ENCODE measurements at regions not wholly inside any gene's neighbourhood (a gene's known extent, or its start where the extent isn't known, plus 50 kb on each side); places are given as distances from the start of the nearest gene placed in this dataset.

GRCh38 chr13:75985132-75985531 lies 349.0 kb downstream of the LMO7 start:
- H3K4me3 ChIP-seq (ENCODE audit: extremely low read depth in 1 of 4, insufficient read depth in 2 of 4, low read depth in 3 of 4, low read length in 4 of 4) = no peak overlapping the region
- no peak overlapping the region for H2BK12ac ChIP-seq (ENCODE audit: low read depth, low read length)
- CTCF ChIA-PET (ENCODE audit: partially characterized antibody) = interaction anchor here (1.0 to 2.1 kb wide), 2 partner anchors 9 to 115 kb away, joined by 3 to 4 read pairs; no protein-coding TSS in a partner anchor
- TF ChIP-seq NRF1 (IDR thresholded peaks at IDR 0.05; ENCODE audit: low read depth, low read length) (no peak), YY1 (IDR thresholded peaks at IDR 0.05; ENCODE audit: low read depth, low read length) (no peak), SIRT6 (IDR thresholded peaks at IDR 0.05; ENCODE audit: low read length) (no peak), BRCA1 (IDR thresholded peaks at IDR 0.05; ENCODE audit: low read depth, low read length) (no peak), RFX5 (IDR thresholded peaks at IDR 0.05; ENCODE audit: borderline replicate concordance, low read depth, low read length) (no peak), RXRA (IDR thresholded peaks at IDR 0.05; ENCODE audit: insufficient read depth, low read depth, low read length) (no peak), ZNF274 (IDR thresholded peaks at IDR 0.05; ENCODE audit: borderline replicate concordance, extremely low read depth, low read length) (no peak), POU5F1 (IDR thresholded peaks at IDR 0.05; ENCODE audit: low read depth, low read length) (no peak), TAF1 (IDR thresholded peaks at IDR 0.05; ENCODE audit: low read depth, low read length) (no peak), HDAC2 (IDR thresholded peaks at IDR 0.05; ENCODE audit: borderline replicate concordance in 1 of 2, low read depth in 2 of 2, low read length in 2 of 2) (no peak), RAD21 (IDR thresholded peaks at IDR 0.05 in 1 of 2, conservative IDR thresholded peaks at IDR 0.05 in 1 of 2; ENCODE audit: low read depth in 2 of 2, low read length in 2 of 2) (no peak), TEAD4 (IDR thresholded peaks at IDR 0.05; ENCODE audit: low read depth, low read length) (no peak), SP1 (IDR thresholded peaks at IDR 0.05; ENCODE audit: low read depth, low read length) (no peak)
- POLR2A ChIA-PET (ENCODE audit: partially characterized antibody) = no interaction called here
- no peaks in the 10 kb centered on the region for H3K36me3 ChIP-seq (ENCODE audit: control insufficient read depth in 2 of 4, insufficient read depth in 4 of 4, low read length in 3 of 4)
- no peak overlapping the region for H3K56ac ChIP-seq (replicated peaks; ENCODE audit: insufficient read length, low read depth, low read length)
- DNase-seq (ENCODE audit: low read depth in 1 of 2, low spot score in 2 of 2) (no peak), FAIRE-seq (no peak)
- H4K5ac ChIP-seq (ENCODE audit: insufficient read length, low read depth, low read length) = no peak overlapping the region
- H3K27me3 ChIP-seq (replicated peaks in 1 of 4; ENCODE audit: control insufficient read depth in 3 of 4, extremely low read depth in 1 of 4, insufficient read depth in 3 of 4, low read length in 3 of 4) = no peaks in the 10 kb centered on the region
- no peak overlapping the region for H2BK120ac ChIP-seq (replicated peaks; ENCODE audit: low read depth, low read length)
- no peak overlapping the region for H3K9ac ChIP-seq (replicated peaks in 1 of 4; ENCODE audit: extremely low read depth in 1 of 4, low read depth in 3 of 4, low read length in 3 of 4)
- no peak overlapping the region for H2BK5ac ChIP-seq (ENCODE audit: low read depth, low read length)
- no peaks in the 10 kb centered on the region for H3K4me1 ChIP-seq (replicated peaks in 1 of 4; ENCODE audit: control insufficient read depth in 3 of 4, insufficient read depth in 4 of 4, low read length in 3 of 4)
- no peak overlapping the region for H3K27ac ChIP-seq (ENCODE audit: low read depth, low read length)
- no peaks in the 10 kb centered on the region for H4K20me1 ChIP-seq (replicated peaks in 1 of 2; ENCODE audit: control insufficient read depth in 1 of 2, insufficient read depth in 2 of 2, low read length in 2 of 2)
- H3K79me1 ChIP-seq (ENCODE audit: low read depth, low read length) = no peaks in the 10 kb centered on the region
- WGBS, 2 experiments (ENCODE audit: extremely low coverage in 1 of 2, insufficient coverage in 1 of 2, insufficient read length in 1 of 2, insufficient replicate concordance in 2 of 2, low coverage in 1 of 2, low lambda C conversion rate in 2 of 2, missing lambda C conversion rate in 1 of 2) = 71% methylated on average over 1 of the region's 1 CpG; no CpG with 5 or more reads in 1 of the 2 experiments
- H4K91ac ChIP-seq (replicated peaks; ENCODE audit: insufficient read length, low read length) = no peak overlapping the region
- no peak overlapping the region for H3K23ac ChIP-seq (ENCODE audit: insufficient read length)
- no peak overlapping the region for H4K8ac ChIP-seq (ENCODE audit: extremely low read depth, insufficient read depth, low read length)
- no peak overlapping the region for H2AK5ac ChIP-seq (ENCODE audit: low read depth, low read length)
- no peaks in the 10 kb centered on the region for H3K9me3 ChIP-seq (ENCODE audit: insufficient read depth in 2 of 2, low read depth in 1 of 2, low read length in 1 of 2)
- no peak overlapping the region for H2BK20ac ChIP-seq (ENCODE audit: low read length)
- H3K4me2 ChIP-seq (ENCODE audit: insufficient read depth in 1 of 2, low read depth in 2 of 2, low read length in 2 of 2) = no peak overlapping the region
- H3K14ac ChIP-seq (ENCODE audit: insufficient read length) = no peak overlapping the region
- H2AFZ ChIP-seq (ENCODE audit: low read length) = no peak overlapping the region
- H3K4ac ChIP-seq (replicated peaks; ENCODE audit: insufficient read length, low read depth, low read length) = no peak overlapping the region
- H2BK15ac ChIP-seq (ENCODE audit: low read length) = no peak overlapping the region
- no peak overlapping the region for H3K18ac ChIP-seq (ENCODE audit: extremely low read depth, low read length)
- H3K79me2 ChIP-seq (ENCODE audit: control insufficient read depth in 1 of 2, insufficient read depth in 2 of 2, low read length in 2 of 2) = no peaks in the 10 kb centered on the region
- no peaks in the 10 kb centered on the region; the same call in 1 of the 2 replicates for H3K23me2 ChIP-seq (ENCODE audit: low read depth, low read length)

Measured in H1 (cell line).